GM04504 (cell line): ENCODE measurements at regions not wholly inside any gene's neighbourhood (a gene's known extent, or its start where the extent isn't known, plus 50 kb on each side); places are given as distances from the start of the nearest gene placed in this dataset.

Experiments used
- DNase-seq: peaks from one replicate; pipeline ENCODE4 v3.0.0-alpha.2; 2012; ENCODE audit warnings: low read depth

GRCh38 chr16:86151239-86151851 is 252.4 kb downstream of the IRF8 start:
- no peak for DNase-seq

GRCh38 chr16:86156155-86156554 is 257.2 kb downstream of the IRF8 start:
- no peak for DNase-seq

- DNase-seq = no peak
These were observed 258.8 kb downstream of the IRF8 start for GRCh38 chr16:86157616-86158247.

- no peak for DNase-seq
These were observed 259.9 kb downstream of the IRF8 start for GRCh38 chr16:86158688-86159360.

GRCh38 chr16:86165479-86165878 is 266.5 kb downstream of the IRF8 start:
- DNase-seq = no peak

GRCh38 chr16:86166414-86166813 is 267.5 kb downstream of the IRF8 start:
- DNase-seq = no peak

GRCh38 chr16:86167061-86167460 is 268.1 kb downstream of the IRF8 start:
- no peak for DNase-seq

- DNase-seq = no peak
These were observed 271.8 kb downstream of the IRF8 start for GRCh38 chr16:86170720-86171119.

- no peak for DNase-seq
These were observed 272.4 kb downstream of the IRF8 start for GRCh38 chr16:86171329-86171728.

GRCh38 chr16:86175816-86176215 is 276.9 kb downstream of the IRF8 start:
- no peak for DNase-seq

GRCh38 chr16:86176462-86176861 is 277.5 kb downstream of the IRF8 start:
- no peak for DNase-seq

GRCh38 chr16:86180244-86180643 is 281.3 kb downstream of the IRF8 start:
- DNase-seq = no peak

- no peak for DNase-seq
These were observed 281.8 kb downstream of the IRF8 start for GRCh38 chr16:86180780-86181179.

- no peak for DNase-seq
These were observed 282.6 kb downstream of the IRF8 start for GRCh38 chr16:86181526-86181925.

GRCh38 chr16:86184185-86184584 is 285.2 kb downstream of the IRF8 start:
- DNase-seq = no peak

- DNase-seq = no peak
These were observed 286.1 kb downstream of the IRF8 start for GRCh38 chr16:86185089-86185488.

- no peak for DNase-seq
These were observed 287.4 kb downstream of the IRF8 start for GRCh38 chr16:86186313-86186712.

GRCh38 chr16:86189934-86190333 is 291.0 kb downstream of the IRF8 start:
- DNase-seq = no peak

GRCh38 chr16:86191663-86192062 is 292.7 kb downstream of the IRF8 start:
- DNase-seq = no peak

GRCh38 chr16:86193528-86194193 is 294.7 kb downstream of the IRF8 start:
- DNase-seq = no peak

- DNase-seq = no peak
These were observed 297.1 kb downstream of the IRF8 start for GRCh38 chr16:86195863-86196630.

GRCh38 chr16:86196687-86197391 is 297.9 kb downstream of the IRF8 start:
- no peak for DNase-seq
